GM18861 (cell line): ENCODE measurements at regions not wholly inside any gene's neighbourhood (a gene's known extent, or its start where the extent isn't known, plus 50 kb on each side); places are given as distances from the start of the nearest gene placed in this dataset.

Source experiments
- ATAC-seq: cut with Tn5 transposase; IDR thresholded peaks from one replicate; pipeline ENCODE4 v1.9.1; 2021; ENCODE audit not compliant: unreplicated experiment

- no peak for ATAC-seq
Observed at GRCh38 chr17:12287953-12288352, 267.3 kb downstream of the MAP2K4 start.

DNA sequence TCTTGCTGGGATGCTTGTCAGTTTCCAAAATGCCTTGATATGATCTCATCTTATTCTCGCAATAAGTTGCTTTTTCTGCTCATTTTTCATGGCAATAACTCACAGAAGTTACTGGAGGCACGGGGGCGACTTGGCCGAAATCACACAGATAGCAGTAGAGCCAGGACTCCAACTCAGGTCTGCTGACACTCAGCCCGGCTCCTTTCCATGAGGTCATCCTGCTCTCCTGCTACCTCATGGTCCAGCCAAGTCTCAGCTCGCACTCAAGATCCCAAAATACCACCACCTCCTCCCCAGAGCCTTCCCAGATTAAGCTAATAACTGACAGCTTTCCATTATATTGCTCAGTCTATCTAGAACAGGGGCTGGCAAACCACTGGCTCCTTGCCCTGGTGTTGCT, 269.5 kb downstream of the MAP2K4 start:
- ATAC-seq: no peak

- ATAC-seq: no peak
Observed at GRCh38 chr17:12296209-12296625, 275.5 kb downstream of the MAP2K4 start.

DNA sequence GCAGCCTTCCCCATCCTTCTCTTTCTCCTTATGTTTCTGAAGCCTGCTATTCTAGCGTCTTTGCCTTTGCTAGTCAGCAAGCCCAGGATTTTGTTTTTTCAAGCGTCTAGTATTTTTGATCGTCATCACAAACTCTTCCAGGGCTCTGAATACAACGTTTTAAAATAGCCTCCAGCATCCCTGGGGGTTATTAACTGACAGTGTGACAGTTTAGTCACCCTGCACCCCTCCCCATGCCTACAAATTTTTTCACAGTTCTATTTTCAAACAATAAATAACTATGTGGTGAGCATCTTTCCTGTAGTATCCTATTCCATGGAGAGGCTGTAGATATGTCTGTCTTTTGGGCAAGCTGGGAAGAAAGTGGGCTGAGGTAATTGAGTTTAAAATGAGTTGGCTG, 280.9 kb downstream of the MAP2K4 start:
- no peak for ATAC-seq

- ATAC-seq: no peak
Observed at GRCh38 chr17:12302711-12303110, 282.0 kb downstream of the MAP2K4 start.

- no peak for ATAC-seq
Observed at GRCh38 chr17:12310811-12311210, 290.1 kb downstream of the MAP2K4 start.

DNA sequence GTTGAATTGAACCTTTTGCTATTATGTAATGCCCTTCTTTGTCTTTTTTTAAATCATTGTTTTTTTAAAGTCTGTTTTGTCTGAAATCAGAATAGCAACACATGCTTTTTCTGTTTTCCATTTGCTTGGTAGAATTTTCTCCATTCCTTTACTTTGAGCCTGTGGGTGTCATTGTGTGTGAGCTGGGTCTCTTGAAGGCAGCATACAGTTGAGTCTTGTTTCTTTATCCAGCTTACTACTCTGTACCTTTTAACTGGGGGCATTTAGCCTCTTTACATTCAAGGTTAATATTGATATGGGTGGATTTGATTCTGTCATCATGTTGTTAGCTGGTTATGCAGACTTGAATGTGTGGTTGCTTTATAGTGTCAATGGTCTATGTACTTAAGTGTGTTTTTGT, 292.0 kb downstream of the MAP2K4 start:
- no peak for ATAC-seq

DNA sequence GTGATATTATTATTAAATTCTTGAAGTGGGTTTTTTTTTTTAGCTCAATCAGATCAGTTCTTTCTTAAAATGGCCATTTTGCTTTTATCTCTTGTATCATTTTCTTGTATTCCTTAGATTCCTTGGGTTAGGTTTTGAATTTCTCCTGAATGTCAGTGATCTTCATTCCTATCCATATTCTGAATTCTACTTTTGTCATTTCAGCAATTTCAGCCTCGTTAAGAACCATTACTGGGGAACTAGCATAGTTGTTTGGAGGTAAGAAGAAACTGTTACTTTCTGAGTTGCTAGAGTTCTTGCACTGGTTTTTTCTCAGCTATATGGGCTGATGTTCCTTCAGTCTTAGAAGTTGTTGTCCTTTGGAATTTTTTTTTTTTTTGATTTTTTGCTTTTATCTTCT, 293.1 kb downstream of the MAP2K4 start:
- no peak for ATAC-seq

DNA sequence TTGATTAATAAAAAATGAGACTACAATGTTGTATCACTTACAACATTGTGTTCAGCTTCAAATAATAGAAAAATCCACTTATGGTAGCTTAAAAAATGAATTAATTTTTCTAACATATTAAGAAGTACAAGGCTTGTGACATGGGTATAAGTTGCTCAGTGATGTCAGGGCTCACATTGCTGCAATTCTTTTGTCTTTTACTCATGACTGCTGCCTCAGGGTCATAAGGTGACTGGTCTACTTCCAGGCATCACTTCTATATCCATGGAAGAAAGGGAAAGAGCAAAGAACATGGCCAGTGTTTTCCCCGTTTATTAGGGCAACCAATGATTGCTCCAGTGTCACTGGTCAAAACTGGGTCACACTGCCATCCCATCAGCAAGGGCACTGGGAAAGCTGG, 295.3 kb downstream of the MAP2K4 start:
- no peak for ATAC-seq

DNA sequence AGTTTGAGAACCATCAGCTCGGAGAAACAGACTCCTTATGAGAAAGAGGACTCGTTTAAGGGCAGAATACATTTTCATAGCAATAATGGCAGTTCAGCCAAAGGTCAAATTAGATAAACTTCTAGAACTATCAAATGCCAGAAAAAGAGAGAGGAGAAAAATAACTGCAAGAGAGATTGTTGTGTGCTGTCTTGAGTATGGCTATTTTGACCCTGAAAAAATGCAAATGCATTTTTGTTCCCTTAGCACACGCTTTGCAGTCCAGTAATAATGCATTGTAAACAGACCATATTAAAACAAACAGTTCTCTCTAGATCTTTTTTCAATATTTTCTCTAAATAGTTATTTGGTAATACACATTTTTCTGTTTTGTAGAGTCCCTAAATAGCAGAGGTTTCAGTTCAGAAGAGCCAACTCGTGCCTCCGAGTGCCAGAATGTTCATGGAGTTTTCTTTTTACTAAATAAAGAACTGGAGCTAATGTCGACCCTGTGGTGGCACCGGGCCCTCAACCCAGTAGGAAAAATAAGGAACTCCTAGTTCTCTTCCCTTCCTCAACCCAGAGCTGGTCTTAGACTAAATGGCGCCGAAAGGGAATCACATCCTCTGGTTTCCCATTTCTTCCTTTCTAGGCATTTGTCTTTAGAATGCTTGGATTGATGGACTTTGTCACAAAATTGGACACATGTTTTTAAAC, 298.0 kb downstream of the MAP2K4 start:
- no peak for ATAC-seq

DNA sequence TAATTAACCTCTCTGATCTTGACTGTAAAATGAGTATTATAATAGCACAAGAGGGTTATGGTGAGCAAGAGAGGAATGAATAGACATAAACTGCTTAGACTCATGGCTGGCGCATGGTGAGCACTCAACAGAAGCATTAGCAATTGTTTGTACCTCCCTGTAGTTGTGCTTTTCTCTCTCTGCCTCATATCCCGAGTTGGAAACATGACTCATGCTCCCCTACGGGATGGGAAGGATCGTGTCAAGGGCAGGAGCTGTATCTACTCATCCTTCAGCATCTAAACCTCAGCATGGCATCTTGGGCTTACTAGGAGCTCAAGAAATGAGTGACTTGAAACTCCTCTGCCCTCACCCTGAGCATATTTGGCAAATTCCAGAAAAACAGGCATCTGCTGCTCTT, 299.6 kb downstream of the MAP2K4 start:
- ATAC-seq: no peak

DNA sequence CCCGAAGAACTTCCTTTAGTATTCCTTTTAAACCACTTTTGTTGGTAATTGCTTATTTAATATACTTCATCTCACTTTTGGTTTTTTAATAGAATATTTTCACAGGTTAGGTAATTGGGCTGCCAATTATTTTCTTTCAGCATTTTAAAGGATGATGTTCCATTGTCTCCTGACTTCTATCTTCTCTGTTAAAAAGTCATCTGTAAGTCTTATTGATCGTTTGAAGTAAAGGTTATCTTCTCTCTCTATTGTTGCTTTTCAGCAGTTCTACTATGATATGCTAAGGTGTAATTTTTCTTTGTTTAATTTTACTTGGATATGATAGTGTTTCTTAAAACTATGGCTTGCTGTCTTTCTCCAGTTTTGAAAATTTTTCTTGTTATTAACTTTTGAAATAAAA, 307.5 kb downstream of the MAP2K4 start:
- no peak for ATAC-seq

DNA sequence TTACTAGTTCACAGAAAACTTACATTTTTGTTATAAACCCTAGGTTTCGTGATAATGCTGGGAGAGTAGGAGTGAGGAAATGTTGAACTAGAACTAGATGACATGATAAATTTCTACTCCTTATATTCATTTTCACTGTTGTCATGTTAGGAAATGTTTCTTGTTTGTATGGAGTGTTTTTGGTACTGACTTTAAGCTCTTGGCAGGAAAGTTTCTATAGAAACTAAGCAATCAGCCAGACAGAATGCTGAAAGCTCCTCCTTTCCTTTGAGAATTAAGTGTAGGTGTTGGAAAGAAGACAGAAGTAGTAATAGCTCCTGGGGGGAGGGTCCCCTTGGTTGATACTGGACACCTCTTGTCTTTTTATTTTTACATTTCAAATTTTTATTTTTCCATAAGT, 309.8 kb downstream of the MAP2K4 start:
- ATAC-seq: no peak

DNA sequence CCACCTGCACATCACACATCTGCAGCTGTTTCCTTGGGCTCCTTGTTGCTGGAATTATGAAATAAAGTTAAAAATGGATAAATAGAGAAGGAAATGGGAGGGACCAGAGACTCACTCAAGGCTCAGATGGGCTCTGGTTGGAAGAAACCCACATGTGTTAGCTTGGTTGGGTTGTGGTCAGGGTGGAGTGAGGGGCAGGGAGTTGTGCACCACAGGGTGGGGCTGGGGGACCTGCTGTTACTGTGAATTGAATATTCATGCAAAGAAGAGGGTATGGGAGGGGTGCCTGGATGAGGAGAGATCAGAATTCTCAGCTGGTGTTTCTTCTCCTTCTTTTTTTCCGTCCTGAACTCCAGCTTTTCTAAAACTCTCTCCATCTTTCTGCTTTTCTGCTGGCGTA, 320.7 kb downstream of the MAP2K4 start:
- ATAC-seq: no peak

GRCh38 chr17:12342161-12342560, 321.5 kb downstream of the MAP2K4 start:
- no peak for ATAC-seq

DNA sequence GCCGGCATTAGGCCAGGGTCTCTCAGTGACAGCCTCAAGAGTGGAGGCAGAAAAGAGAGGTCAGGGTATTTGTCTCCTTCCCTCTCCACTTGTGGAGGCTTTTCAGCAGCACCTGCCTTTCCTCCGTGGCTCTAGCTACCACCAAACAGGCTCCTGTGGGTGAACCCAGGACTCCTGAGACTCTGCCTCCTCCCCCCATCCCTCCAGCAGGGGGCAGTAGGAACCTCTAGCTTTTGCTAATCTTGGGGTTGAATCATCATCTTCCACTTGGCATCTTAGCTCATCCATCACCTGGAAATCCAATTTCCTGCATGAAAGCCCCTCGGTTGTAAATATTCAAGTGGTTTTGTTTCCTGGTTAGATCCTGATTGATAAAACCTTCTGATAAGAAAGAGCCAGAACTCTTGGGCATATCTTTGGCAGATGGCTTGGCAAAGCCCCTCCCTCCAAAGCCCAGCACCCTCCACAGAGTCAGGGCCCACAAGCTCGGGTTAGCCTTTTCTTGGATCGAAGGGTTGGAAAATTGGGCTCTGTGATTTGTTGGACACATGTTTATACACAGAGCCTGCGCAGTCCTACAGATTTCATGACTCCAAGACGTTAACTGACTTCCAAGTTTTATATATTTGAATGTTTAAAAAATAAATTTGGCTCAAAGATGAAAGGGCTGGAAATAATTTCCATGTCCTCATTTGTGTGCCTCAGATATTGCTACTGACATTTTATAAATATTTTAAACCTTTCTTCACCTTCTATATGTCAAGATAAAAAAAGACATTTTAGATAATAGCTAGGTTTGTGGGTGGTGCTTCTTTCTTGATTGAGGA, 322.1 kb downstream of the MAP2K4 start:
- no peak for ATAC-seq

DNA sequence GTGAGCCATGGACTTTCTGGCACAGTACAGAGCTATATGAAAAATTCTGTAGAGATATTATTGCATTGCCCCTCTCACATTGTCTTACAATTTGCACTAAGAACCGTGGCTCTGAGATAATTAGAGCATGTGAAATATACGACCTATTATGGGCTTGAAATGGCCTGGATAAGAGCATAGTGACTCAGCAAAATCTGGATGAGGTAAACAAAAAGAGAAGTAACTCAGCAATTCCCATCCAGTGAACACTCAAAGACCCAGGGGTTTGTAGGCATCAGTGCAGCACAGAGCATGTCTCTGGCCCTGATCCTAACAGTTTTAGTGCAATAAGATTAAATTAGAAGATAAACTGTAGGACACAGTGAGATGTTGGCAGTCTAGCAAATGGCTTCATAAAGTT, 317.2 kb upstream of the MYOCD start:
- no peak for ATAC-seq

DNA sequence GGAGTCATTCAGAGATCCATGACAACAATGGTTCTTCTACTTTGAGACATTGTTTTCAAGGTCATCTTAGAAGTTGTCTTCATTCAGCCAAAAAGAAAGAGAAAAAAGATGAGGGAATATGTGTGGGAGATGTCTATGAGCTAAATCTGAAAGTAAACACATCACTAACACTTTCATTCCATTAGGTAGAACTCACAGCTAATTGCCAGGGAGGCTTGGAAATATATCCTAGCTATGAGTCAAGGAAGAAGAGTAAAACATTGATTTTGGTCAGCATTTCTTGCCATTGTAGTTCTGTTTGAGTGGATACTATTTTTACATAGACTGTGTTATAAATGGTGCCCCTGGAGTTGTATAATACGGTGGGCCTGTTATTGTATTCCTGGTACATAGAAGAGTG, 316.4 kb upstream of the MYOCD start:
- ATAC-seq: no peak

GRCh38 chr17:12352127-12352526, 313.6 kb upstream of the MYOCD start:
- no peak for ATAC-seq

DNA sequence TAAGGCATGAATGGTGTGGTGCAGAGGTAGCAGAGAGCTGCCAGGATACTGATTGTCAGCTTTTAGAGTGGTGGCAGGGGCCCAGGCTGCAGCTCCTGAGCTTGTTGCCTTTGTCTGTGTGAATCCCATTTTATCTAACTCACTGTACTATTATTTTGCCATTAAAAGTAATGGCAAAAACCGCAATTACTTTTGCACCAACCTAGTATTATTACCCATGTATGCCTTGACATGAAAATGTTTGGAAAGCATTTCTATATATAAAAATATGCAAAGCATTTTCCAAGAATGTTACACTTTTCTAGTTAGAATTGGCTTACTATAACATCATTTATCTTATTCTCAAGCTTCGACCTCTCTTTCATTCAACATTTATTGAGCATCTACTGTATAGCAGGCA, 308.1 kb upstream of the MYOCD start:
- ATAC-seq: no peak

GRCh38 chr17:12358477-12358876, 307.2 kb upstream of the MYOCD start:
- ATAC-seq: no peak

DNA sequence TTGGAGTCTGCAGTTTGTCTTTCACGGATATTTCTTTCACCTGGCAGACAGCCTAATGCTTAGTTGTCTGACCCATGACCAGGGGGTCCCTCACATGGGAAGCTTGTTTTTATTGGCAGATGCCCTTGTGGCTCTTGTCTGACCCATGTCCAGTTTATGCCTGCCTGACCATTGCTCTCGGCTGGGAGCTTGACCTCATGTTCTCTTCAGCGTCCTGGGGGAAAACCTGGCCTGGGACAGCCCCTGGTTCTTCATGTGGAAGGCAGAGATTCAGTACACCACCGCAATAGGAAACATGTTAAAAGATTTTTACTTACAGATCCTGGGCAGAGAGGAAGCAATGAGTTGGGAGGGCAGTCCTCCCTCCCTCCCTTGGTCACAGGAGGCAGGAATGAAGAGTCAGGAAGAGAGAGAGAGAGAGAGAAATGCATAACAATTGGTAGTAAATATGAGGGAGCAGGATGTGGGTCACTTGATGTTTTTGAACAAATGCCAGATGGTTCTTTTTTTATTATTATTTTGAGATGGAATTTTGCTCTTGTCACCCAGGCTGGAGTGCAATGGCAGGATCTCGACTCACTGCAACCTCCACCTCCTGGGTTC, 302.7 kb upstream of the MYOCD start:
- ATAC-seq: no peak
